Jurkat, Clone E6-1 (cell line): ENCODE measurements at regions not wholly inside any gene's neighbourhood (a gene's known extent, or its start where the extent isn't known, plus 50 kb on each side); places are given as distances from the start of the nearest gene placed in this dataset.
"Not testable (repeated sequence)": the region's sequence is repeated elsewhere in the genome, so short reads cannot be mapped to it uniquely, and the experiment has no call there.

Source experiments
- DNase-seq: peaks from one replicate; pipeline ENCODE4 v3.0.0-alpha.2; 2011; ENCODE audit warnings: low read depth, low spot score
- H3K4me3 ChIP-seq: 2 replicates; pipeline ENCODE4 v1.5.1; 2011; ENCODE audit warnings: mild to moderate bottlenecking, low read length, control low read depth, moderate library complexity

DNA sequence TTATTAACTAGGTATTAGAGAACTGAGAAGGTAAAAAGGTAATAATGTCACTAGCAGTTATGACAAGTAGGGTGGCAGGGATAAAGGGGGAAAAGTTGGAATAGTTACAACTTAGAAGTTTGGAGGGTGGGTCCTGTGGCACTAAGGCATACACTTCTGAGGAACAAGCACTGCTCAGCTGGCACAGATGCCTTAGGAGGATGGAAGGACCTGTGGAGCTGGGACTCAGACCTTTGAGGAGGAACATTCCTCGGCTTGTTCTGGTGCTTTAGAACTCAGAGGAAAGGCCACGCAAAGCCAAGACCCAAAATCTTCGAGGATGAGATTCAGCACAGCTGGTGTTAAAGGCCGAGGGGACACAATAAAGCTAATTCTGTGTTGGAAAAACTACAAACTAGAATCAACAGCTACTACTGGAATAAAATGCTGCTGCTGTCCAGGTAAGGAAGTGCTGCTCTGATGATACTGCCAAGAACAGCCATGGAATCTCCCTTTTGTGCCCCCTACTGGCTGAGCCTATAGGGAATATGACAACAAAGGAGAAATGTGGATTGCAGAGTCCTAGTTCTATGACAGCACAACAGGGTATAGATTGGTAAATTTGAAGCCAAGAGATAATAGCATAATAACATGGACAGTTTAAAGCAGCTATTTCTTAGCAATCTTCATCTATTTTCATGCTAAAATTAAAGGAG lies 126.7 kb downstream of the SLC25A46 start:
- no peak overlapping the region for H3K4me3 ChIP-seq
- DNase-seq: peak; percentile 47

DNA sequence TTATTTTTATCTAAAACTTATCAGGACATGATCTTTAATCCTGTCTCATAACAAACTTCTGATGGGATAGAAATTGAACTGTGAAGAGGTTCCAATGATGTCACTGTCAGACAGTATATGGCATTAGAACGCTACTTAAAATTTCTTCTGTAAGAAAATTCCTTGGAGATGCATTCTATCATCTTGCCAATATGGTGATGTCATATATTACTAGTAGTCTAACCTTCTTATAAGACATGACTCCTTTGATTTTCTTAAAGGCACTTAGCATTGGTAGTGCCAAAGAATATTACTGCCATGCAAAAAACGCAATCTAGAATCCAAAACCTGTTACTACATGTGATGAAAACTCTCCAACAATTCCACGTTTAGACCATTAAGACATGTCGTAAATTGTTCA lies 131.1 kb downstream of the SLC25A46 start:
- H3K4me3 ChIP-seq: no peak overlapping the region
- DNase-seq: no peak

GRCh38 chr5:110872200-110872599 lies 133.4 kb downstream of the SLC25A46 start:
- no peak overlapping the region for H3K4me3 ChIP-seq
- DNase-seq: no peak

DNA sequence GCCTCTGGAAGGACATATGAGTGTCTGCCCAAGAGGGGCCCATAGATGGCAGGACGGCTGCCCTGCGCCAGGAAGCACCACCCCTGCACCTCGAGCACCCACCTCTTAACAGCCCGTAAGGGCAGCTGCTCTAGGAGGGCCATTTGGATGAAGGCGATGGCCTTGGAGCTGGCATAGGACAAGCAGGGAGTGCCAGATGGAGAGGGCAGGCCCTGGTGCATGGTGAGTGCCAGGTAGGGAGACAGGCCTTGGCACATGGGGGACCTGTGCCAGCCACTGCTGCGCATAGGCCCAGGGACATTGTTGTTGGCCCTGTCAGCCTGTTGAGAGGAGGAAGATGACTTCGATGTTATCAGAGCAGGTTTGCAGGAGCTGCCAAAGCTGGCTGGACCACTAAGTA lies 134.2 kb downstream of the SLC25A46 start:
- H3K4me3 ChIP-seq: no peak overlapping the region
- no peak for DNase-seq

- no peak overlapping the region for H3K4me3 ChIP-seq
- DNase-seq: no peak
Measured at GRCh38 chr5:110873773-110874437, 135.1 kb downstream of the SLC25A46 start.

DNA sequence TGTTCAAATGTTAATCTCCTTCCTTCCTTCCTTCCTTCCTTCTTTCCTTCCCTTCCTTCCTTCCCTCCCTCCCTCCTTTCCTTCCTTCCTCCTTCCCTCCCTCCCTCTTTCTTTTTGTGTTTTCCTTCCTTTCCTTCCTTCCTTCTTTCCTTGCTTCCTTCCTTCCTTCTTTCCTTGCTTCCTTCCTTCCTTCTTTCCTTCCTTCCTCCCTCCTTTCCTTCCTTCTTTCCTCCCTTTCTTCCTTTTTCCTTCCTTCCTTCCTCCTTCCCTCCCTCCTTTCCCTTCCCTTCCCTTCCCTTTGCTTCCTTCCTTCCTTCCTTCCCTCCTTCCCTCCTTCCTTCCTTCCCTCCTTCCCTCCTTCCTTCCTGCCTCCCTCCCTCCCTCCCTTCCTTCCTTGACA lies 136.3 kb downstream of the SLC25A46 start:
- DNase-seq, H3K4me3 ChIP-seq: not testable (repeated sequence)

DNA sequence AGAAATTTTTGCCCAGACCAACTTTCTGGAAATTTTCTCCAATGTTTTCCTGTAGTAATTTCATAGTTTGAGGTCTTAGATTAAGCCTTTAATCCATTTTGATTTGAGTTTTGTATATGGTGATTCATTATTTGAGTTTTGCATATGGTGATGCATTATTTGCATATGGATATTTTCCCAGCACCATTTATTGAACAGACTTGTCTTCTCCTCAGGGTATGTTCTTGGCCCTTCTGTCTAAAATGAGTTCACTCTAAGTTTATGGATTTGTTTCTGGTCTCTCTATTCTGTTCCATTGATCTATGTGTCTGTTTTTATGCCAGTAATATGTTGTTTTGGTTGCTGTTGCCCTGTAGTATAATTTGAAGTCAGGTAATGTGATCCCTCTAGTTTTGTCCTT lies 139.3 kb downstream of the SLC25A46 start:
- no peak overlapping the region for H3K4me3 ChIP-seq
- no peak for DNase-seq

DNA sequence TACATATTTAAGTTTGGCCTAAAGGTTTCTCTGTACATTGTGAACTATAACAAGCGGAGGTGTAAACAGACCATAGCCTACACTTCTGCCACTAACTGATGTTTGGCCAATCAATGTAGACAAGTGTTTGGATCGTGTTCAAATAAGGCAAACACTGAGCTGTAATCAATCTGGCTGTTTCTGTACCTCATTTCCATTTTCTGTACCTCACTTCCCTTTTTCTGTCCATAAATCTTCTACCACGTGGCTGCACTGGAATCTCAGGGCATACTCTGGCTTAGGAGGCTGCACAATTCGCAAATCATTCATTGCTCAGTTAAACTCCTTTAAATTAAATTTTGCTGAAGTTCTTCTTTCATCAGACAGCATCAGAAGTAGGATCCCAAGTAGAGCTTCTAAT lies 140.9 kb downstream of the SLC25A46 start:
- DNase-seq: no peak
- H3K4me3 ChIP-seq: no peak overlapping the region

DNA sequence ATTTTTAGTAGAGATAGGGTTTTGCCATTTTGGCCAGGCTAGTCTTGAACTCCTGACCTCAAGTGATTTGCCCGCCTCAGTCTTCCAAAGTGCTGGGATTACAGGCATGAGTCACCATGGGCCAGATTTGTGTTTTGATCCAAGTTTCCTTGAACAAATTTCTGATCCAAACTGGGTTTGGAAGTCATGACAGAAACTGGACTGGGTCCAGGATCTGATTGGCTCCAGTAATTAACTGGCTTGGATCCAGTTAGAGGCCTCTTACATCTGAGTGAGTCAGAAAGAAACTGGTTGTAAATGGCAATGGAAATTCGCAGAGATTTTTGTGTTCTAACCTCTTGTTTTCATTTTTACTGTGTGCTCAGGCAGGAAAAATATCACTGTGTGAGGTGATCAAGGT lies 141.6 kb downstream of the SLC25A46 start:
- no peak overlapping the region for H3K4me3 ChIP-seq
- no peak for DNase-seq

DNA sequence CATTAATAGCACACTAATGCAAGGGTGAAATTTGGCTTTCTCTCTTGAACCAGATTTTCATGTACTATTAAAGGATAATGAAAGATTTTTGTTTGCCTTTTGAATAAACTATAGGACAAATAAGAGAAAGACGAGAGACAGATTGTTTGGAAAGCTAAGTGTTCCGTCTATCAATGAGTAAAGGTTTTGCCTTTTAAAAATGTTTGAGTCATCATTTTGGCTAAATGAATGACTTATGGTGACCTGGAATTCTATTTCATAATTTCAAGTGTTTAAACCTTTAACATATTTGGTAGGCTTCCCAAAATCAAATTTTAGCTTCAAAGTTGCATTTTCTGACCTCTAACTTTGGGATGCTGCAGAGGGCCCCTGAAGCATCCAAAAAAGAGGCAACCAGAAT lies 145.2 kb downstream of the SLC25A46 start:
- H3K4me3 ChIP-seq: no peak overlapping the region
- DNase-seq: no peak

DNA sequence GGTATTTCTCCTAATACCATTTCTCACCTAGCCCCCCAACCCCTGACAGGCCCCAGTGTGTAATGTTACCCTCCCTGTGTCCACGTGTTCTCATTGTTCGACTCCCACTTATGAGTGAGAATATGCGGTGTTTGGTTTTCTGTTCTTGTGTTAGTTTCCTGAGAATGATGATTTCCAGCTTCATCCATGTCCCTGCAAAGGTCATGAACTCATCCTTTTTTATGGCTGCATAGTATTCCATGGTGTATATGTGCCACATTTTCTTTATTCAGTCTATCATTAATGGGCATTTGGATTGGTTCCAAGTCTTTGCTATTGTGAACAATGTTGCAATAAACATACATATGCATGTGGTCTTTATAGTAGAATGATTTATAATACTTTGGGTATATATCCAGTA lies 148.4 kb downstream of the SLC25A46 start:
- H3K4me3 ChIP-seq: not testable (repeated sequence)

DNA sequence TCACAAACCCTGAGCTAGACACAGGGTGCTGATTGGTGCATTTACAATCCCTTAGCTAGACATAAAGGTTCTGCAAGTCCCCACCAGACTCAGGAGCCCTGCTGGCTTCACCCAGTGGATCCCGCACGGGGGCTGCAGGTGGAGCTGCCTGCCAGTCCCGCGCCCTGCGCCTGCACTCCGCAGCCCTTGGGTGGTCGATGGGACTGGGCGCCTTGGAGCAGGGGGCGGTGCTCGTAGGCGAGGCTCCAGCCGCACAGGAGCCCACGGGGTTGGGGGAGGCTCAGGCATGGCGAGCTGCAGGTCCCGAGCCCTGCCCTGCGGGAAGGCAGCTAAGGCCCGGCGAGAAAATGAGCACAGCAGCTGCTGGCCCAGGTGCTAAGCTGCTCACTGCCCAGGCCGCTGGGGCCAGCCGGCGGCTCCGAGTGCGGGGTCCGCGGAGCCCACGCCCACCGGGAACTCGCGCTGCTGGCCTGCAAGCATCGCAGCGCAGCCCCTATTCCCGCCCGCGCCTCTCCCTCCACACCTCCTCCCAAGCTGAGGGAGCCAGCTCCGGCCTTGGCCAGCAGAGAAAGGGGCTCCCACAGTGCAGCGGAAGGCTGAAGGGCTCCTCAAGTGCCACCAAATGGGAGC lies 155.2 kb downstream of the SLC25A46 start:
- not testable (repeated sequence) for DNase-seq

More for the DNA sequence above, 148.4 kb downstream of the SLC25A46 start:
- not testable (repeated sequence) for DNase-seq

DNA sequence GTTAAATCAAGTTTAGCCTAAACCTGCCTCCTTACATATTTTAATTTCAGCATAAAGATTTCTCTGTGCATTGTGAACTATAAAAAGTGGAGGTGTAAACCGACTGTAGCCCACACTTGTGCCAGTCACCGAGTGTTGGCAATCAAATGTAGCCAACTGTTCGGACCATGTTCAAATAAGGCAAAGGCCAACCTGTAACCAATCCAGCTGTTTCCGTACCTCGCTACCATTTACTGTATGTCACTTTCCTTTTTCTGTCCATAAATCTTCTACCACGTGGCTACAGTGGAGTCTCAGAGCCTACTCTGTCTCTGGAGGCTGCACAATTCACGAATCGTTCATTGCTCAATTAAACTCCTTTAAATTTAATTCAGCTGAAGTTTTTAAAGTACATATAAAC lies 156.0 kb downstream of the SLC25A46 start:
- no peak for DNase-seq
- no peak overlapping the region for H3K4me3 ChIP-seq

More for the DNA sequence above, 155.2 kb downstream of the SLC25A46 start:
- H3K4me3 ChIP-seq: not testable (repeated sequence)

- H3K4me3 ChIP-seq: no peak overlapping the region
- DNase-seq: no peak
Measured at GRCh38 chr5:110896901-110897300, 158.1 kb downstream of the SLC25A46 start.

- H3K4me3 ChIP-seq: no peak overlapping the region
- no peak for DNase-seq
Measured at GRCh38 chr5:110899566-110900412, 161.0 kb downstream of the SLC25A46 start.

GRCh38 chr5:110900829-110901228 lies 162.0 kb downstream of the SLC25A46 start:
- no peak overlapping the region for H3K4me3 ChIP-seq
- no peak for DNase-seq

DNA sequence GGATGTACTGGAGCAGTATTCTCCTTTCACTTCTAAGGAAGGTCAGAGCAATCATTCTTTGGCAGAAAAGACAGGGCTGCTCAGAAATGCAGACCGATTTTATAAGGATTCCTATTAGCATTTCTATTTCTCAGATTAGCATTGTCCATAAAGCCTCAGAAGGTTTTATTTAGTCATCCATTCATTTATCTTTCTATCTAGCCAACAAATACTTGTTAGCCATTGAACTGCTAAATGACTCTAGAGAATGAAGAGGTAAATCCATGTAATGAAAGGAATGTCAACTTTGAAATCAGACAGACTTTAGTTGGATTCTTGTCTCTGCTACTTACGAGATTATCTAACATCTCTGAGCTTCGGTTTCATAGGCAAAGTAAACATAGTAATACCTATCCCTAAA lies 165.2 kb downstream of the SLC25A46 start:
- no peak for DNase-seq
- H3K4me3 ChIP-seq: no peak overlapping the region

GRCh38 chr5:110908848-110909247 lies 162.7 kb upstream of the TSLP start:
- H3K4me3 ChIP-seq: no peak overlapping the region
- DNase-seq: no peak

DNA sequence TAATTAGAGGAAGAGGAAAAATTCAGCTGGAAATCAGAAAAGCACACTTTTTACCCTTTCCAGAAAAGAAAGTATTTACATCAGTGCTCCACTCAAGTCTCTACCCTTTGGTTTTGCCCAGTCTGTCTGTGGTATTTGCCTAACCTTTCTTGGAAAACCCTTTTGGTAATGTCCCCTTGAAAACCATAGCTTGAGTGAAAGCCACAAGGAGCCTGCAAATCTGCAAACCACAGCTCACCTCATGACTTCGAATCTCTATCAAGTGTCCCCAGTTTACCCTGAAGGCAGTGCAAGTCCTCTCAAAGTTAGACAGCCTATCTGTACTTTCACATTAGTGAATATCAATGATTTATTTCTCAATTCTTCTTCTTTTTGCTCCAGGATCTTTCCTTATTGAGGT lies 162.1 kb upstream of the TSLP start:
- no peak overlapping the region for H3K4me3 ChIP-seq
- no peak for DNase-seq

DNA sequence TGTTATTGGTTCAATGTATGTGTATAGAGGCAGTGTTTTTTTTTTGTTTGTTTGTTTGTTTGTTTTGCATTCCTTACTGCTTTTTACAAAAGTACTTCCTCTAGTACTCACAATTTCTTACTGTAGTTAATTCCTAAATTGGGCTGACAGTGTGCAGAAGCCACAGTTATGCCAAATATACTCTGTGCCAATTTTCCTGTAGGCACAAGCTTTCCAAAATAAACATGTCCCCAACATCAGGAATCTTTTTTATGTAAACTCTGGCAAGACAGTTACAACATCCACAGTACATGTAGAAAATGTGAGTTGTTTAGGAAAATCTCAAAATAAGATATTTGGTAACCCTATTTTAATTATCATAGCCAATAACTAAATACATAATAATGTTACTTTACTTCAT lies 161.6 kb upstream of the TSLP start:
- no peak overlapping the region for H3K4me3 ChIP-seq
- DNase-seq: no peak
